Dermis microvascular lymphatic vessel endothelial cell (primary cell): ENCODE measurements at regions not wholly inside any gene's neighbourhood (a gene's known extent, or its start where the extent isn't known, plus 50 kb on each side); places are given as distances from the start of the nearest gene placed in this dataset.
"Not testable (repeated sequence)": the region's sequence is repeated elsewhere in the genome, so short reads cannot be mapped to it uniquely, and the experiment has no call there.

Source experiments
- DNase-seq, 2 donors: peaks; one replicate each; pipeline versions ENCODE4 v3.0.0 to v3.0.0-alpha.2; 2010; ENCODE audit warnings: low read depth in 2 of 2

DNA sequence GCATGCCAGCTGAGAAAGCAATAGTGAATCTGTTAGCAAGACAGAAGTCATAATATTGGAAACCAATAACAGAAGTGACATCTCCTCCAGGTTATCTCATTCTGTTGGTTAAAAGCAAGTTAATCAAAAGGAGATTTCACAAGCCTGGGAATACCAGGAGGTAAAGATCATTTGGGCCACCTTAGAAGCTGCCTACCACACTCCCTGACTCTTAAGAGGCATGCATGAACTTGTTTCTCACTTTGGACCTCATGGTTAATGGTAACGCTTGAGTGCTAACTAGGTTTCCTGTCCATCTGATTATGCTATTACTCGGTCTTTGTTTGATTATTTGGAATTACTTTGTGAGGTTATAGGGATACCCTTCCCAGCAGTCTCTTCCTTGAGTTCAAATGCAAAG, 650.8 kb upstream of the SGO1 start:
- no peak for DNase-seq

DNA sequence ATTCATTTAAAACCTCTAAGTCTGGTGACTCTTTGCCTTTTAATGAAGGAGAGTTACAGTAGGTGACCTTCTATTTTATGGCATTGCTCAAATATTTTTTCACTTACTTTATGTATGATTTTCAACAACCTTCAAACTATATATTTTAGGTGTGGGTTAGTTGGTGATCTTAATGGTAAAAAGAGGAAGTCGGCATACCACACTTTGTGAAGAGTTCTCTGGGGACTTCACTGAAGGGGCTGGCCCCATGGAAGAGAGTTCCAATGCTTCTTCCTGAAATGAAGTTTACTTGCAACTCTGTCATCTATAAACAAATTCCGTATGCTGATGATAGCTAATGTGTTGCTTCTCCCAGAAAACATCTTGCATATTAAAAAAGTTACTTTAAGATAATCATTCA, 647.0 kb upstream of the SGO1 start:
- no peak for DNase-seq

DNA sequence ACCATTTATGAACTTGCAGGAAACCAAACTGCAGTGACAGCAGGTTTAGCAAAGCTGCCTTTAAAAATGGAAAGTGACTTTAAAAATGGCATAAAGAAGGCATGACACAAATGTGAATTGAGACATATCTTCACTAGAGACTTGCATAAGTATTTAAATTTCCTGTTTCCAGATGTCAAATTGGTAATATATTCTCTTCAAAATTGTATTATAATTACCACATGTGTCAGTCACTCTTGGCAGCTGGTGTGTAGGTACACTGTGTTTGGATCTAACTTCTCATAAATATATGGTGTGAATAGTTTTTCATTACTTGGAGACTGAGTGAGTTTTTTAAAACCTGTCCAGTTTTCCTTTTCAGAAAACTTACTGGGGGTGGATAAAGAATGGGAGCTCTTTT, 636.2 kb upstream of the SGO1 start:
- DNase-seq: no peak

DNA sequence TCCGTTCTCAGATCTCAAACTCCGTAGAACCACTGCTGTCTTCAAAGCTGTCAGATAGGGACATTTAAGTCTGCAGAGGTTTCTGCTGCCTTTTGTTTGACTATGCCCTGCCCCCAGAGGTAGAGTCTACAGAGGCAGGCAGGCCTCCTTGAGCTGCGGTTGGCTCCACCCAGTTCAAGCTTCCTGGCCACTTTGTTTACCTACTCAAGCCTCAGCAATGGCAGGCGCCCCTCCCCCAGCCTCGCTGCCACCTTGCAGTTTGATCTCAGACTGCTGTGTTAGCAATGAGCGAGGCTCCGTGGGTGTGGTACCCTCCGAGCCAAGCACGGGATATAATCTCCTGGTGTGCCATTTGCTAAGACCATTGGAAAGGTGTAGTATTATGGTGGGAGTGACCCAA, 634.9 kb upstream of the SGO1 start:
- DNase-seq: not testable (repeated sequence)

DNA sequence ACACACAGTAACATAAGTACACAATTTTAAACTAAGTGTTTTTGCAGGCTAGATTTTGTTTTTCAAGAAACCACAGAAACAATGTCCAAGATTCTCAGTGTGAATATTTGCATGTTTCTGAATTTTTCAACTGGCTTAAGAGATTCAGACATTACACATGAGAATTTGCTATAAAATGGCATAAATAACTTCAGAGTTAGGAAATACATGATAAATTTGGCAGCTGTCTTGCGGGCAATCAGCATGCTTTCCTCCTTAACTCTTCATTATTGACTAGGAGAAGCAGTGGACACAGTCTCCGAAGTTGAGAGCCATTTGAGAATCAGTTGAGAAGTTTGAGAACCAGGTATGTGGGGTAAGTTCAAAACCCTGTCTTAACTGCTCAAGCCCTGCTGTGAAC, 625.6 kb upstream of the SGO1 start:
- DNase-seq: no peak

DNA sequence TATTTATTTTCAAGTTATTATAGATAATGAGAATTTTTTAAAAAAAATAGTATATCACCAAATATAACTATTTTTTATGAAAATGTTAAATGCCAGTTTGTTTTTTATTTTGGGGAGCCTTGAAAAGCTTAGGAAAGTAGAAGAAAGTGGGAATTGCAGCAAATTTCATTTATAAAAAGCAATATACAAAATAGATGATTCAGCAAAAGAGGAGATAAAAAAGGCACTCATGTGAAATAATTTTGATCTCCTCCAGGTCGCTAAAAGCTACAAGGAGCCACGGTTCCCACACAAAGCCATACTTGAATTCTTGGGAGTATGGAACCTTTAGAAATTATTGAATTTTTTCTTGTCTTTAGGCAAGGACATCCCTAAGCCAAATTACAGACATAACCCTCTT, 625.0 kb upstream of the SGO1 start:
- DNase-seq: no peak

DNA sequence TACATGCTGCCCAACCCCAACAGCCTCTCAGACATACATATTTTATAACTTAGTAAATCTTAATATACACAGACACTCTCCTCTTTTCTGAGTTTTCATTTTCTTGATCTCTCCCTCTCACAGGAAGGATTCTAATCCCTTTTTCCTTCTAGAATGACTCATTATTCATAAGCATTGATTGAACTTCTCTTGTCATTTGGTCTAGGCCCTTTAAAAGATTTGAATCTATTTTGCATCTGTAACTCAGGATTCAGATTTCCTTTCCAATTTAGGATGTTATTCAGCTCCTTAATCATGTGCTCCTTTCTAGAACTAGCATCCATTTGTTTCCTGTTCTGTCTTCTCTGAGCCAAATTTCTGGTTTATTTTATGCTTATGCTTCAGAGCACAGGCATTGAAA, 624.5 kb upstream of the SGO1 start:
- DNase-seq: no peak

DNA sequence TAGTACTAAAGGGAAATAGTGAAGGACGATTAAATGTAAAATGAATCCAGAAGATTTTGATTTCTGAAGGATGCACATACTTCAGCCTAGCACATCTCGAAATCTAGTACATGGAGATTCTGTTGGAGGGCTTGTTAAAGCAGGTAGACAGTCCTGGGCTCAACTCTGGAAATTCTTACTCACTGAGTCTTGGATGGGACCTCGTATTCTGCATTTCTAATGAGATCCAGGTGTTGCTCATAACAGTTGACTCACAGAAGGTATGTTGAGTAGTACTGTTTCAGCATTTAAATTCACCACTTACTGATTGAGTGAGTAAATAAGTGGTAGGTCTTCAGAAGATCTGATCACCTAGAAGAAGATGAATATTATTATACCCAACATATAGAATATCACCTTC, 623.4 kb upstream of the SGO1 start:
- DNase-seq: no peak

DNA sequence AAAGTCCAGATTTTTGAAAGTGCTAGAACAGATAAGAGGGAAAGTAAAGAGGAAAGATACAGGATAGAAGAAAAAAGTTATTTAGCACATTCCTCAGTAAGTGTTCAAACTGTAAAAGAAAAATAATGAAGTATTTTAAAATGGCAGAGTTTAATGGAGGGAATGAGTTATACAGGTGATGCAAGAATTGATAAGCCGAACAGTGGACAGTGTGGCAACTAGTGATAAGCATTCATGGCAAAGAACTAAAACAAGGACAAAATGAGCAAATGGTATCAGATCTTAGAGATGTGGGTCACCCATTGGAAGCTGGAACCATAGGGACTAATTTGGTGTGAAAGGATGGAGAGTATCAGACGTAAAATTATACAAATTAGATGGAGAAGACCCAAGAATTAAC, 622.9 kb upstream of the SGO1 start:
- DNase-seq: no peak

DNA sequence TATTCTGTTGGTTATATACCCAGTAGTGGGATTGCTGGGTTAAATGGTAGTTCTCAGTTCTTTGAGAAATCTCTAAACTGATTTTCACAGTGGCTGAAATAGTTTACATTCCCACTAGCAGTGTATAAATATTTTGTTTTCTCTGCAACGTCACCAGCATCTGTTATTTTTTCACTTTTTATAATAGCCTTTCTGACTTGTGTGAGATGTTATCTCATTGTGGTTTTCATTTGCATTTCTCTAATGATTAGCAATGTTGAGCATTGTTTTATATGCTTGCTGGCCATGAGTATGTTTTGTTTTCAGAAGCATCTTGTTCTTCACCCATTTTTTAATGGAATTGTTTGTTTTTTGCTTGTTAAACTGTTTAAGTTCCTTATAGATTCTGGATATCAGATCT, 612.7 kb upstream of the SGO1 start:
- no peak for DNase-seq

DNA sequence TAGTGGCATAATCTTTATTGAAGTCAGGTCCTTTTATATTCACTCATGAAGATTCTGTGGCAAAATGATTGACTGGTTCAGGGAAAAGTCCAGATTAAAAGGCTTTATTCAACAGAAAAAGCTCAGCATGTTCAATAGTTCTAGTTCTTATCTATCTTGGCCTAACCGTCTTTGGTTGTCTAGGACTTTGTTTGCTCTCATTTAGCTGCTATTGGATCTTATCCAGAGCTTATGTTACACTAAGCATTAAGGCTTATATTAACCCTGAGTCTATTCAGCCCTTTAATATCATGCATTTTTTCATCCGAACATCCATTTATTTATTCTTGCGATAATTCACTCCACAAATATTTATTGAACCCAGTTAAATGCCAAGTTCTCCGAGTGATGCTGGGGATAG, 601.0 kb upstream of the SGO1 start:
- no peak for DNase-seq

DNA sequence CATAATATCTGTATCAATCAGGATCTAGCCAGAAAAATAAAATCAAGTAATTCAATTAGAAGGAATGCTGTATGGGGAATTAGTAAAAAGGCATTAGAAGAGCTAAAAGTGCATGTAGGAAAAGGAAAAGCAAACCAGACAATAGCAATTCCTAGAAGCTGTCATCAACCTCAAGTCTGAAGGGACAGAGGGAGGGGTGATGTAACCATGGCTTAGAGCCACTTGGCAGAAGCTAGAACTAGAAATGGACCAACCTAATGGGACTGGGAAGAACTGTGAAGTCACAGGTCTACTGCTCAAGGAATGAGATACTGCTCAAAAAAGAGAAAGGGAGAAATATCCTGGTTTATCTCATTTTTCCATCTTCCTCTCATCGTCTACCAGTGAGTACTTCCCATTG, 590.7 kb upstream of the SGO1 start:
- DNase-seq: no peak

DNA sequence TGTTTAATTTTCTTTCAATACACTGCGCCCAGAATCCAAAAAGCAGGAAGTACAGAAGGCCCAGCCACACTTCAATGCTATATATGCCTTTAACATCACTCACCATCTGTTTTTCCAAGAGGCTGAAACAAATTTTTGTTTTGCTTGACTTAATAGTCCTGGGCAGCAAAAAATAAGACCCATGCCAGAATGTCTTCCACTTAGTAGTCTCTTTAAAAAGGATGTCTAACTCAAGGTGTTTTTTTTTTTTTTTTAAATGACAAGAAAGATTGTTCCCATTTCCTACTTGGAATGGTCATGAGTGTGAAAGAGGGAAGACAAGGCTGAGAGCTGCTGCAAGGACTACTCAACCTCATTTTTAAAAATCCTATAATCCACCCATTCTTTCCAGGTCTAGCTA, 590.3 kb upstream of the SGO1 start:
- DNase-seq: no peak

DNA sequence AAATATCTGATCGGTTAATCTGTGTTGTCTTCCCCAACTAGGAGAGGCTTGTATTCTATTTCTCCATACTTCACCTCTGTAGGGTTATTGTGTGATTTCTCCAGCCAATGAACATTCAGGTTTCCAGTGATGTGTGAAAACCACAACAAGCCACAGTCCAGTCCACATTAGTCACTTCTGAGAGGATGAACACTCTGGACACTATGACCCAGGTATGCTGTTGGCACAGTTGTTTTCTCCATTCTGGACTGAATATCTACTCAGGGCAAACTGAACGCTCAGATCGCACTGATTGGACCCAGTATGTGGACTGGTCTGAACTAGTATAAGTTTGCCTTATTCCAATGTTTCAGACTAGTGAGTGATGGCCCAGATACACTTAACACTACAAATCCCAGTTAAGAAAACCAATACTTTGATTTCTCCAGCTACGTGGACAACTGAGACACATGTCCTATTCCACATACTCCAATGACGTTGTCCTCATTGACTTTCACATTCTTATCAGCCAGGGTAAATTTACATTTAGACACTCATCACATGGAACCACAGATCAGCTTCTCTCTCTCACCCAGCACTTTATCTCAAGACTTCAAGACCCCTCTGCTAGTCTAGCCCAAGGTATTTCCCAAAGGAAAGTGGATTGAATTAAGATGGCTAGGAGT, 587.4 kb upstream of the SGO1 start:
- no peak for DNase-seq

DNA sequence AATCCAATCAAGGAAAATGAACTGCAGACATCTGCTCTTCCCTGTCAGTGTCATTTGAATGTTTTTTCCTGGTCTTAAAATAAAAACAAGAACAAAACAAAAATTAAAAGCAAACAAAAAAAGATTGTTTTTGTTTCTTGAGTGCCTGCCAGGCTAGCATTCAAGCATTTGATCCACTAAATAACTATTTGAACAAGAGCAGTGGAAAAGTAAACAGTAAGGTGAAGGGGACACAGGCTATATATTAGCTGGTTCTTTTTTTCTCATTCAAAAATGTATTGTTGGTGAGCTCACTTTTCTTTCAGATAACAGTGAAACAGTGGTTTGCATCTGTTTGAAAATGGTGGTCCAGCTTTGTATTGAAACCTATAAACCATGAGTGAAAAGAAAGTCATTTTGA, 586.9 kb upstream of the SGO1 start:
- no peak for DNase-seq

DNA sequence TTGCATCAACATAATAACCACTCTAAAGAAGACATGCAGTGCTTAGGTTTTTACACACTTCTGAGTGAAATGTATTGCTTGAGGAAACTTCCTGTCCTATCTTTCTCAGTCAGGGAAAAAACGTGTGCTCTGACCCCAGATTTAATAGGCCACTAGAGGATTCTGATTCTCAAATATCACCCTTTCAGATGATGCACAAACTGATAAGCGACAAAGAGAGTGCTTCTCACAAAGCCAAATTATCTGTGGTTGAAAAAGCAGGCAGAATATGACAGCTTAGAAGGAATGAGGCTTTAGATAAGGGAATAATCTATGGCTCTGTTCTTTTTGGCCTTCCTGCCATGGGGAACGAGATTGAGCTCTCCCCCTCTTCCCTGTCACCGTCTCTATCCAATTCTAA, 583.4 kb upstream of the SGO1 start:
- no peak for DNase-seq

DNA sequence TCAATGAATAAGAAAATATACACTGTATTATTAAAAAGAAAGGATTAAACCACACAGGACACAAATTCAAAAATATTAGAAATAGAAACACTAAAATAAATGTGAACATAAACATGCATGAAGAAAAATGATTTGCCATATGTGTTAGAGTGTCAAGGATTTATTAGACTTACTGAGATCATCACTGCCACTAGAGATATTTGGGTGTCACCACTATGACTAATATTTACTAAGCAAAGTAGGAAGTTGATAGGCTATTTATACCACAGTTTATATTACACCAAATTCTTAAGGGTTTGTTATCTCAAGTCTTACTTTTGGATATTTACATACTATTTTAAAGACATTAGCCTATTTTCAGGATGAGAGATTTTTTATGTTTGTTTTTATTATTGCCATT, 575.0 kb upstream of the SGO1 start:
- no peak for DNase-seq

DNA sequence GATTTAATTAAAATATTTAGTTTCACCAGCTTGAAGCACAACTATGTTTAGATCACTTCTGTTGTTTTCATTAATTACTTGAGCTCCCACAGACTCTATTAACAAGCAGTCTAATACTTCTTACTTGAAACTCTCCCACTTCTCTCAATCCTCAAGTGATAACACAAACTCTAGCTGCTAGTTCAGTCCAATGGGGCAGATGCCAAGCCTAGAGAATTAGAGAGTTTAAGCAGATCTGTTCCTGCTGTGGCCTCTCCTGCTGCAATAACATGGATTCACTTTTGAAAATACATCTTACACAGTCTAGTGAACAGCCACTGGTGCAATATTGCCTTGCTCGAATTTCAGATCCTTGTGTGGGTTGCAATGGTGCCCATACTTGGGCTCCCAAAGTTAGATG, 566.4 kb upstream of the SGO1 start:
- DNase-seq: no peak

DNA sequence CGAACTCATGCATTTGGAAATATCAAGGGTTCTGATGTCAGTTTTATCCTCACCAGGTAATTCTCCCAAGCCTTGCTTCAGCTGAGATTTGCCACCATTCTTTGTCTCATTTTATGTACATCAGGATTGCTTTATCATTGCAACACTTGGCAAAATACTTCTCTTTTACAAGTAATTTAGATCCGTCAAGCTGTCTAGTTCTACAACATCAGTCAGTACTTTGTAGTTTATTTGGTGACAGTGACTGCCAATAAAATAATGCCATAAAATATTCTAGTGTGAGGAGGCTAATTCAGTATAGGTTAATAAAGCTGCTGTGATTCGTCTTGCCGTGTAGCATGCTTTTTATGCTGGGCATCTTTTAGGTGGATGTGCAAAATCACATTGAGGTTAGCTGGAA, 565.3 kb upstream of the SGO1 start:
- DNase-seq: no peak

DNA sequence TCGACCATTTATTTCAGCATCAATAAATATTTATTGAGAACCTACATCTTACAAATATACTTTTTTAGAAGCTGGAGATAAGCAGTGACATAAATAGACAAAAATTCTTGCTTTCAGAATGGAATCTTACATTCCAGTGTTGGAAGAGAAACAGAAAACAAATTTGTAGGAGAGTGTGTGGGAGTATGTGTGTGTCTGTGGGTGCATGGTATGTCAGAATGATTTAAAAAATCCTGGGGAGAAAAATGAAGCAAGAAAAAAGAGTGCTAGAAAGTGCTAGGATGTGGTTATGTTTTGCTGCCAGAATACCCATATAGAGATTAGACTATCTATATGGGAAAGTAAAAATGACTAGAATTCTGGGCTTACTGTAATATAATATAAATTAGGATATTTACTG, 561.7 kb upstream of the SGO1 start:
- no peak for DNase-seq

DNA sequence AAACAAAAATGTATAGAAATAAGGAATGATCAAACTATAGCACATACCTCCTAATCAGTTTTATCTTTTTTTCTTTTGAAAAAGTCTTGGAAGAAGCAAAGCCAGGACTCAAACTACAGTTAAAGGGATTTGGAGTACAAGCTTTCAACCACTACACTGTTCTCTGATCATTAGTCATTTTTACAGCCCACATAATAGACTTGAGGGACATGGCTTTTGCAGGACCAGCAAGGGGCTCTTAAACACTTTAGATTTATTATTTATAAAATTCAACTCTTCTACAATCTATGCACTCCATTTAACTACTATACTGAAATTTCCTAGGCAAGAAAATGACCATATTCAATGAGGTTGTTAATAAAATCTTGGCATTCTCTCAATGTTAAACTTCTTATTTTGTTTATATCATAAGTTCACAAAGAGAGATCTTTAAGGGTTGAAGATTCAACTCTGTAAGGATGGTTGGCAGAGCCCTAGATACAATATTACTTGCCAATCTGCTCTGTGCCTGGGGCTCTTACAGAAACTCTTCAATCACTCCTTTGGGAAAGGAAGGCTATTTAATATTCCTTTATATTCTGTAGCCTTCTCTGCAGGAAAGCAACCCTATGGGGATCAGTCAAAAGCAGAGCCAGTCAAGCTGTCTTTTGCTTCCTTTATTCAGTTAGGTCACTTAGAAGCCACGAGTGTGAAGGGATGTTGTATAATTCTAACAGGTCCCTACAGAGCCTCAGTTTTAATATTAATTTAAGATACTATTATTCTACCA, 557.7 kb upstream of the SGO1 start:
- DNase-seq: no peak

DNA sequence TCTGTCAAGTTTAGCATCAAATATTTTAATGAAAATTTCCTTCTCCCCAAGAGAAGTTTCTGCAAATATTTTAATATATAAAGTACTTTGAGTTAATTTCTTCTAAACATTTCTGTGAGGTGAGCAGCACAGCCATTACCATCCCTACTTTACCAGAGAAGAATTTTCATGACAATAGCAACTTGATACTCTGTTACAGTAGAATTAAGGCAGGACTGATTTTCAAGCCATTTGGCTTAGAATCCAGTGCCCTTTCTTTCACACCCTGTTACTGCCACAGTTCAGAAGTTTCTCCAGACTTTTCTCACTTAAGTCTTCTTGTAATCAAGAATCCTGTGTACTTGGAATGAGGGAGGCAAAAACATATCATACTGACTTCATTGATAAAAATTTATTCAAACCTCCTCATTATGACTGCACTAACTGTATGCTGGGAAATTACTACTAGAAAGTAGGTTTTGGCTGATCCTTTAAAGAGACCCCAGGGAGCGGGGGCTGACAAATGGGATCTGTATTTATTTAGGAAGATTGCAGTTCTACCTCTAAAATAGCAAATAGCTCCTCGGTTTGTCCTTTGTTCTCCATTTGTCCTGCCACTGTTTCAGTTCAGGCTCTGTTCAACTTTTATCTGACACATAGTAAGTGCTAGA, 557.0 kb upstream of the SGO1 start:
- no peak for DNase-seq

DNA sequence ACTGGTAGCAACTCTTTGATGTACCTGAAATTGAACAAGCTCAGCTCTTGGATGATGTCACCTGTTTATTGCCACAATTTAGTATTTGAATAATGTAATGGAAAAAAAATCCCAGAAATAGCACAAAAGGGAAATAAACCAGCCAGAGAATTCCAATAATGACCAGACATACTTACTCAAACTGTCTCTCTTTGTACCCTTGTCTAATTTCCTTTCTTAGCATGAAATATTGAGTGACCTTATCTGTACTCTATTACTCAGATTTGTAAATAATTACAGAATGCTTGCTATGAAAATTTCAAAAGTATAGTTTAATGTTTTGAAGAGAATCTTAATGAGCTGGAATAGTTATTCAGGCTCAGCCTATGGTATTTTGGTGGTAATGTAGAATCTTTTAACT, 555.4 kb upstream of the SGO1 start:
- DNase-seq: no peak
